Occipital lobe (tissue), 1 donor: ENCODE measurements at regions not wholly inside any gene's neighbourhood (a gene's known extent, or its start where the extent isn't known, plus 50 kb on each side); places are given as distances from the start of the nearest gene placed in this dataset.
"Not testable (repeated sequence)": the region's sequence is repeated elsewhere in the genome, so short reads cannot be mapped to it uniquely, and the experiment has no call there.

ENCODE experiments used
- DNase-seq: peaks from one replicate; lab custom pipeline; 2025; lab: John Stamatoyannopoulos, UW

DNA sequence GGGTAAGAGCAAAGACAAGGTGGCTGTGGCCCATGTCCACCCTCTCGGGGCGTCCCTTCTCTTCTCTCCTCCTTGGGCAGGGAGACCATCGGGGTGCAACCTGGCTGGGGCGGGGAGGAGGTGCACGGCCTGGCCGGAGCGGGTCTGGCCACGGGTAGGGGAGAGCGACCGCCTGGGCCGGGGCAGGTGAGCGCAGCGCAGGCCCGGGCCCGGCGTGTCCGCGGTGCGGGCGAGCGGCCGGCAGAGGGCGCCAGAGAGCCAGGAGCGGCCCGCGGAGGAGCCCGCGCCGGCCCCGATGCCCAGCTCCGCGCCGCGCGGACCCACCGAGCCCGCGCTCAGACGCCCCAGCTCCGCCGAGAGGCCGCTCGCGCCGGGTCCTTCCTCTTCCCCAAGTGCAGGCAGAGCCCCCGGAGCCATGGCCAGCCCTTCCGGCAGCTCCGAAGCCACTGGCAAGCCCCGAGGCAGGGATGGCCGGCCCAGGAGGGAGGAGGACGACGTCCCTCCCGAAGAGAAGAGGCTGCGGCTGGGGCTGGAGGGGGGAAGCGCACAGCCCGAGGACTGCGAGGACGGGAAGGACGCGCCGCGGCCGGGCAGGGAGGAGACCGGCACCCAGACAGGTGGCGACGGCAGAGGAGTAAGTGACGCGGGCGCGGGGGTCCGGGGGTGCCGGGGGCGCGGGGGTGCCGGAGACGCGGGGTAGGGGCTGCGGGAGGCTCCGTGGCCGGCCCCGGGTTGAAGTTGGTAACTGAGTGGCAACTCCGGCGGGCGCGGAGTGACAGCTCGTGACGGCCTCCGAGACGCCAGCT, 142.1 kb upstream of the EEF2KMT start:
- DNase-seq: not testable (repeated sequence)

GRCh38 chr16:5235119-5235518, 137.5 kb upstream of the EEF2KMT start:
- no peak for DNase-seq

- no peak for DNase-seq
These were observed 136.9 kb upstream of the EEF2KMT start for GRCh38 chr16:5234295-5235050.

DNA sequence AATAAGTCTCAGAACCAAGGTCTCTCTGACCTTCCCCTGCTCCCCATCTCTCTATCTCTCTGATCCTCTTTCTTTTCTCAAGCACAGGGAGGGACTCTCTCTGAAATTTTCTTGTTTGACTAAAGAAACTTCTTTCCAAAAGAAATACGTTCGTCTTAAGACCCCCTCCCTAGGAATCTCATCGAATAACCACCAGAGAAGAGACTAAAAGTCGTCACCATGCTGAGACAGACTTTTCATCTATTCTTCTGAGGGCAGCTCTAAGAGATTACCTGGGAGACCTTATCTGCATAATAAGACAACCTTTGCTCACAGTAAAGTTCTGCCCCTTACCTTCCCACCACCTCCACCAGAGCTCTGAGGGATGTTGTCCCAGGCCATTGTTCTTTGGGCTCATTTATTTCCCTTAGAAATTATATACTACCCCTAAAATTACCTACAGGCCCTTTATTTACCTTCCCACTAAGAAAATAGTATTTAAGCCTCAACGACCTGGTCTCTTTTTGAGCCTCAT, 133.7 kb upstream of the EEF2KMT start:
- DNase-seq: no peak

- DNase-seq: no peak
These were observed 130.8 kb upstream of the EEF2KMT start for GRCh38 chr16:5228369-5228768.

- DNase-seq: no peak
These were observed 128.5 kb upstream of the EEF2KMT start for GRCh38 chr16:5225931-5226655.

DNA sequence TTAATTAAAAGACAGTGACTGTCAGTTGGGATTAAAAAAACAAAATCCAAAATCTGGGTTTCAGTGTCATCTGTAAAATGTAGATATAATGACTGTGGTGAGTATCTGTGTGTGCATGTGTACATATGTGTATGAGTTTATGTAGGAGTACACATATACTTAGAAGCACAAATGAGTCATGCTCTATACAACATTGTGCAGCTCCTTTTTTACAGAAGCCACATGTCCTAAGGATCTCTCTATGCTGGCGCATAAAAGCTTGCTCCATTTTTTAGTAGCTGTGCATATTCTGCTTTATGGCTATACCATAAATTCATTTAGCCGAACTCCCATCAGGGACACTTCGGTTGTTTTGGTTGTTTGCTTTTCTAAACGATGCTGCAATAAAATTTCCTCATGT, 125.2 kb upstream of the EEF2KMT start:
- no peak for DNase-seq

DNA sequence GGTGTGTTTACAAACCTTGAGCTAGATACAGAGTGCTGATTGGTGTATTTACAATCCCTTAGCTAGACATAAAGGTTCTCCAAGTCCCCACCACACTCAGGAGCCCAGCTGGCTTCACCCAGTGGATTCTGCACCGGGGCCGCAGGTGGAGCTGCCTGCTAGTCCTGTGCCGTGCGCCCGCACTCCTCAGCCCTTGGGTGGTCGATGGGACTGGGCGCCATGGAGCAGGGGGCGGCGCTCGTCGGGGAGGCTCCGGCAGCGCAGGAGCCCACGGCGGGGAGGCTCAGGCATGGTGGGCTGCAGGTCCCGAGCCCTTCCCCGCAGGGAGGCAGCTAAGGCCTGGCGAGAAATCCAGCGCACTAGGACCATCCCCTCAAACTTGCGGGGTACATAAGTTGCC, 124.2 kb upstream of the EEF2KMT start:
- DNase-seq: not testable (repeated sequence)

- DNase-seq: no peak
These were observed 123.1 kb upstream of the EEF2KMT start for GRCh38 chr16:5220705-5221104.

DNA sequence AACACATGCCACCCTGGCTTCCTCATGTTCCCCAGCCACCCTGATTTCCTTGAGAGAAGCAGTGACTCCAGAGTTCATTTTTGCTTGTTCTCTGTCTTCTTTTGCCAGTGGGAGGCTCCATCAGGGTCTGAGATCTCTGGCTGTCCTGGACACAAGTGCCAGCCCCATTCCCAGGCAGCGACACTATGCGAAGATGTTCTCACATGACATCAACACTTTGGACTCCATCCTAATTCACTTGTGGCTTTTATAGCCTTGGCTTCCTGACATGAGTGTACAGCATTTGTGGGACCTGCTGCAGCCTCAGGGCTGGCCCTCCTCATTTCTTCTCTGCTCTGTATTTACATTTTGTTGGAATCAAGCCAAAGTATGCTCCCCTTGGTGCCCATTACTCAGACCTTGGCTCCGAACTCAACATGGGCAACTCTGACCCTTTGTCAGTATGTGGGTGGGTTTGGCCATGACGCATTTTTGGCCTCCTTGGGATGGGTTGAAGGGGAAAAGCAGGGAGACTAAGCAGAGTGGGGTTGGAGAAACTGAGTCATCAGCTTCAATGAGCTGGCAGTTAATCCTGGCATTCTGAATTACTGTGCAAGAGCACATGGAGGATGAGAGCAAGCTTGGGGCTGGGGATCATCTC, 119.0 kb upstream of the EEF2KMT start:
- DNase-seq: no peak

DNA sequence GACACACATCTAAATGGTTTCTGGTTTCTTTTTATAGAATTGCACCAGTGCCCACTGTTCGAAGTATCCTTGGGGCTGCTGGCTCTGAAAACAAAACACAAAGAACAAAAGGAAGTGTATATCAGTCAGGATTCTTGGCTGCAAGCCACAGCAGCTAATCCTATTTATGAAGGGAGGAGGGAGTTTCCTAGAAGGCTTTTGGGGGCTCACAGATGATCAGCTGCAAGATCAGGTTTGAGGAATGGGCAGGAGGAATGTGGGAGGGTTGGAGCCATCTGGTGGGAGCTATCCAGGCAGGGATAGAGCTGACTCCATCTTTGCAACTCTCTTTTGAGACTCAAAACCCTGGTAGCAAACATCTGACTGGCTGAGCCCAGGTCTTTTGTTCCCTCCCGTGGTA, 118.3 kb upstream of the EEF2KMT start:
- no peak for DNase-seq

- DNase-seq: no peak
These were observed 116.9 kb upstream of the EEF2KMT start for GRCh38 chr16:5214466-5214865.

DNA sequence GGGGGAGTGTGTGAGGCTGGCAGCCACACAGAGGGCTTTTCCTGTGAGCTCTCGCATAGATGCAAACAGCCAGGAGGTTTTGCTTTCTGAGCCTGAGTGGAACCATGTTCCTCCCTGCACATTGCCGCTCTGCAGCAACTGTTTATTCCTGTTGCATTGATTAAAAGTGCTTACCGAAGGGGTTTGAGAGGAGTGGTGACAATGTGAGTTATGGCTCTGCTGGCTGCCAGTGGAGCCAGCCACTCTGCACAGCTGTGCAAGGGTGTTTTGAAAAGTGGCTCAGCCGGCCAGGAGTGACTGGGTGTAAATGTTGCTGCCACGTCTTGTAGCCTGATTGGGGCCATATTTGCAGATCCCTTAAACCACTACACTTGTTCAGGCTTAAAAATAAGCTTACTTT, 114.9 kb upstream of the EEF2KMT start:
- not testable (repeated sequence) for DNase-seq

DNA sequence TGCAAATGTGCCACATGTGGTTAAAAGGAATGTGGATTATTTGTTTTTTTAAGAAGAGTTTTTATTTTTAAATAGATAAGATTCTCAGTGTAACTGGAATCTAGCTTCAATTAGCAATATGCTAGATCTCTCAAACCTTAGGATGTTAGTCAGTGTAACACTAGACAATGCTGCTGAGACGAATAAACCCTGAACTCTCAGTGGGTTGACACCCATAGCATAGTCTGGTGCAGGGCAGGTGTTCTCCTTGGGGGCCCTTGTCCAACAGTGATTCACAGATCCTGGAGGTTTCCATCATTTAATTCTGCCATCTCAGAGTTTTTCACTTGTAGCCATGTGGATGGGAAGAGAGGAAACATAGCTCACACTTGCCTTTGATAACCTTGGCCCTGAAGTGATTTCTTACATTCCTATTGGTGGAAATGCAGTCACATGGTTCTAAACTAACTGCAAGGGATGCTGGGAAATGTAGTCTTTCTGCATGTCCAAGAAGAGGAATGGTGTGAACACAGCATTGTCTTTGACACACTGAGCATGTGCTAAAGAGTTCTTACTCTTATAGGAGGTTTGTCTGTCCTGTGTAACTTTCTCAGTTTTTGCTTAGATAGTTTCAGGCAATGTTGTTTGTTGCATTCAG, 110.4 kb upstream of the EEF2KMT start:
- not testable (repeated sequence) for DNase-seq

DNA sequence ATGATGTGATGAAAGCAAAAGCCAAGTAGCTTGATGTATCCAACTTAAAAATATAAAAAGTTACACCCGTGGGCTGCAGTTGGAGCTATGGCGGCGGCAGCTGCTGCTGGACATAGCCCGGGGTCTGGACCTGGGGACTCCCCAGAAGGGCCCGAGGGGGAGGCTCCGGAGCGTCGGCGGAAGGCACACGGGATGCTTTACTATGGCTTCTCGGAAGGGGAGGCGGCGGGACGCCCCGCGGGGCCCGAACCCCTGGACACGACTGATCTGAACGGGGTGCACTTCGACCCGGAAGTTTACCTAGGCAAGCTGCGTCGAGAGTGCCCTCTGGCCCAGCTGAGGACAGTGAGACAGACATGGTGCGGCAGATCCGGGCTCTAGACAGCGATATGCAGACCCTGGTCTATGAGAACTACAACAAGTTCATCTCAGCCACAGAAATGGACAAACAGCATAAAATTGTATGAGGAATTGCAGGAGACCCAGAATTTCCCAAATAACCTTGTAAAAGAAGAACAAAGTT, 109.5 kb upstream of the EEF2KMT start:
- DNase-seq: no peak

GRCh38 chr16:5206331-5206990, 108.9 kb upstream of the EEF2KMT start:
- no peak for DNase-seq

- no peak for DNase-seq
These were observed 107.9 kb upstream of the EEF2KMT start for GRCh38 chr16:5205361-5206040.

DNA sequence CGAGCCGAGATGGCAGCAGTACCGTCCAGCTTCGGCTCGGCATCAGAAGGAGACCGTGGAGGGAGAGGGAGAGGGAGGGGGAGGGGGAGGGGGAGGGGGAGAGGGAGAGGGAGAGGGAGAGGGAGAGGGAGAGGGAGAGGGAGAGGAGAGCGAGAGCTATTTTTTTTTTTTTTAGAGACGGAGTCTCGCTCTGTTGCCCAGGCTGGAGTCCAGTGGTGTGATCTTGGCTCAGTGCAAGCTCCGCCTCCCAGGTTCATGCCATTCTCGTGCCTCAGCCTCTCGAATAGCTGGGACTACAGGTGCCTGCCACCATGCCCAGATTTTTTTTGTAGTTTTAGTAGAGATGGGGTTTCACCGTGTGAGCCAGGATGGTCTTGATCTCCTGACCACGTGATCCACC, 106.1 kb upstream of the EEF2KMT start:
- not testable (repeated sequence) for DNase-seq

DNA sequence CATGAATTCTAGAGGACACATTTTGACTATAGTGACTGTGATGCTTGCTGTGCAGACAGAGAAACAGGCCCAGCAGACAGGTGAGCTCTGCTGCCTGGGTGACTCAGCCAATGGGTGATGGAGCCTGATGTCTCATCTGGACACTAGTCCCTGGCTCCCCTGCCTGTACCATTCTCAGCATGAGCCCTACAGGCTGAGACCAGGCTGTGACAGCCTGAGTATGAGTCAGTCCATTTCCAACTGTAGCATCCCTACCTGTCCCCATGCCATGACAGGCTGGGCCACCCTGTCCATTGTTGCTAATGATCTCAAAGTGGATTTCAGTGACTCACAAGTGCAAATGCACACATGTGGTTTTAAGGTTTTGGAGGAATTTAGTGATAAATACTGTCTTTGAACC, 102.5 kb upstream of the EEF2KMT start:
- no peak for DNase-seq

- DNase-seq: no peak
These were observed 98.6 kb upstream of the EEF2KMT start for GRCh38 chr16:5196204-5196603.
